ENCODE measurements at regions not wholly inside any gene's neighbourhood (a gene's known extent, or its start where the extent isn't known, plus 50 kb on each side); places are given as distances from the start of the nearest gene placed in this dataset.

- no peak for DNase-seq
Observed at GRCh38 chr12:77619425-77619824, 211.3 kb upstream of the NAV3 start.

- DNase-seq = no peak
Observed at GRCh38 chr12:77617818-77618217, 212.9 kb upstream of the NAV3 start.

GRCh38 chr12:77615332-77615731 is 215.4 kb upstream of the NAV3 start:
- no peak for DNase-seq

- no peak for DNase-seq
Observed at GRCh38 chr12:77613411-77613810, 217.3 kb upstream of the NAV3 start.

GRCh38 chr12:77610446-77610845 is 220.2 kb upstream of the NAV3 start:
- DNase-seq = no peak

GRCh38 chr12:77609016-77609415 is 221.7 kb upstream of the NAV3 start:
- no peak for DNase-seq

- no peak for DNase-seq
Observed at GRCh38 chr12:77608271-77608824, 222.3 kb upstream of the NAV3 start.

GRCh38 chr12:77606348-77606747 is 224.3 kb upstream of the NAV3 start:
- DNase-seq = no peak

- DNase-seq = no peak
Observed at GRCh38 chr12:77603946-77604345, 226.7 kb upstream of the NAV3 start.

GRCh38 chr12:77601069-77601468 is 229.6 kb upstream of the NAV3 start:
- DNase-seq = no peak

GRCh38 chr12:77600468-77600843 is 230.2 kb upstream of the NAV3 start:
- DNase-seq = no peak

- peak; percentile 3 for DNase-seq
Observed at GRCh38 chr12:77599782-77600467, 230.8 kb upstream of the NAV3 start.

GRCh38 chr12:77594366-77594765 is 236.3 kb upstream of the NAV3 start:
- DNase-seq = no peak

- no peak for DNase-seq
Observed at GRCh38 chr12:77592836-77593235, 237.9 kb upstream of the NAV3 start.

GRCh38 chr12:77591959-77592743 is 238.5 kb upstream of the NAV3 start:
- no peak for DNase-seq

GRCh38 chr12:77590306-77590705 is 240.4 kb upstream of the NAV3 start:
- DNase-seq = no peak

- DNase-seq = no peak
Observed at GRCh38 chr12:77584860-77585259, 245.8 kb upstream of the NAV3 start.

- DNase-seq = no peak
Observed at GRCh38 chr12:77578466-77579220, 252.1 kb upstream of the NAV3 start.

- no peak for DNase-seq
Observed at GRCh38 chr12:77577791-77578190, 252.9 kb upstream of the NAV3 start.

GRCh38 chr12:77575376-77575919 is 255.2 kb upstream of the NAV3 start:
- no peak for DNase-seq

- no peak for DNase-seq
Observed at GRCh38 chr12:77572371-77572770, 258.3 kb upstream of the NAV3 start.

GRCh38 chr12:77571768-77572167 is 258.9 kb upstream of the NAV3 start:
- no peak for DNase-seq

- no peak for DNase-seq
Observed at GRCh38 chr12:77571127-77571526, 259.6 kb upstream of the NAV3 start.
